SK-N-MC (cell line): ENCODE measurements at regions not wholly inside any gene's neighbourhood (a gene's known extent, or its start where the extent isn't known, plus 50 kb on each side); places are given as distances from the start of the nearest gene placed in this dataset.

Experiments
- EZH2 ChIP-seq: fragments of 200-600 bp; sonication (generic); IDR thresholded peaks from one replicate; pipeline ENCODE4 v1.6.1; 2017; ENCODE audit warnings: antibody characterized with exemption
- POLR2AphosphoS5 ChIP-seq: IDR thresholded peaks from 2 replicates; pipeline ENCODE4 v1.6.1; 2012; ENCODE audit warnings: mild to moderate bottlenecking, low read depth, low read length, borderline replicate concordance

DNA sequence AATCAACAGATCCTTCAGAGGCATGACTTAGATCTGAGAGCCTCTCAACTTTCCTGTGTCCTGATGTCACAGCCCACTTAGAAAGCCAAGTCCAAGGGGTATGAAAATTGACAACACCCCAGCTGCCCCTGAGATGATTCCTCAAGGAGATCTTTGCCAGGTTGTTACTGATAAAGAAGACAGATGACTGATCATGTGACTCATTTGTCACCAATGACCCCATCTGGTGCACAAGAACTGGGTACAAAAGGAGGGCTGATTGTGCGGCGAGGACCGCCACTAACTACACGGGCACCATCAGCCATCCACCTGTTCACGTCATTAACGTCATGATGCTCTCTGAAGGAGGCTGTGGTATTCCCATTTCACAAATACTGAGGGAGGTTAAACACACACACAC lies 583.2 kb upstream of the KLF4 start:
- TF ChIP-seq EZH2 (no peak), POLR2AphosphoS5 (no peak)
